GM13977 (cell line): ENCODE measurements at regions not wholly inside any gene's neighbourhood (a gene's known extent, or its start where the extent isn't known, plus 50 kb on each side); places are given as distances from the start of the nearest gene placed in this dataset.

Source experiments
- DNase-seq: peaks from one replicate; pipeline ENCODE4 v3.0.0; 2012; ENCODE audit warnings: low spot score
- CTCF ChIP-seq: IDR thresholded peaks from 2 replicates; pipeline ENCODE4 v1.5.1; 2012; ENCODE audit warnings: mild to moderate bottlenecking, control low read depth; ENCODE audit not compliant: insufficient read depth; ENCODE audit errors: extremely low read depth, missing control alignments
- in situ Hi-C: fragments of 300-500 bp; cut with MboI; formaldehyde crosslinking; loops from one replicate; pipeline ENCODE4 v1.12.0; 2022; ENCODE audit warnings: low sequenced_read_pairs, low pct_unique_long_range_greater_than_20kb, mixed read lengths, inconsistent platforms; ENCODE audit not compliant: unreplicated experiment

DNA sequence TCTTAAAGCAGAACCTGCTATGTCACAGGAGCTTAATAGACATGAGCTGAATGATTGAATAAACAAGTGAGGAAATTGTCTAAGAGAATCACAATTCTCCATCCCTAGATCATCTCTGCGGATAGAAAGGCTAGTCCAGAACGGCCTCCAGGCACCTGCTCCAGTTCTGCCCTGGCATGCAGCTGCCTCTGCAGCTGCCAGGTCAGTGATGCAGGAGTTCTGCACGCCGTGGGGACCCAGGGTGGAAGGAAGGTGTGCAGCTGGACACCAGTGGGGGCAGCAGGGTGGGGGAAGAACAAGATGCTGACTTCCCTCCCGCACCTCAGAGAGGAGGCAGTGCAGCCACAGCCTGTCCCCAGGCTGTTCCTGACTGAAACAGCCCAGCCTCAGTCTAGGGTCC, 192.1 kb upstream of the NCAM1 start:
- DNase-seq: no peak
- in situ Hi-C loops: no loop called here

DNA sequence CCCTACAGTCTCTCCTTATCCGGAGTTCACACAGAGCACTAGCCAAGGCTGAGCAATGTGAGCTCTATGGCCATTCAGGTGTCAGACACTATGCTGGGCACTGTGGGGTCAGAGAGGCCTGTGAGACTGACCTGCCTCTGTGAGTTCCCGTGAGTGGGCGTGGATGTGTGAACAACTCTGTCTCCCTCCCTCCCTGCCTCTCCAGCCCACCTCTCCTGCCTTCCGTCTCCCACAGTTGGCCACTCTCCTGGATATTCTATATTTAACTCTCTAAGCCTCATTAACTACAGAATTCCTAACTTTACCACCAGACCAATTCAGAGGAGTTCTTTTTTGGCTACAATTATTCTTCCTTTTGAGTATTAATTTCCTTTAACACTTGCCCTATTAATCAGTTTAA, 191.6 kb upstream of the NCAM1 start:
- no peak for DNase-seq
- in situ Hi-C loops: no loop called here
- no peak for TF ChIP-seq CTCF

More for the DNA sequence above, 192.1 kb upstream of the NCAM1 start:
- TF ChIP-seq CTCF: no peak

- no peak for TF ChIP-seq CTCF
- DNase-seq: no peak
- in situ Hi-C loops: no loop called here
Measured at GRCh38 chr11:112770033-112770432, 191.2 kb upstream of the NCAM1 start.

DNA sequence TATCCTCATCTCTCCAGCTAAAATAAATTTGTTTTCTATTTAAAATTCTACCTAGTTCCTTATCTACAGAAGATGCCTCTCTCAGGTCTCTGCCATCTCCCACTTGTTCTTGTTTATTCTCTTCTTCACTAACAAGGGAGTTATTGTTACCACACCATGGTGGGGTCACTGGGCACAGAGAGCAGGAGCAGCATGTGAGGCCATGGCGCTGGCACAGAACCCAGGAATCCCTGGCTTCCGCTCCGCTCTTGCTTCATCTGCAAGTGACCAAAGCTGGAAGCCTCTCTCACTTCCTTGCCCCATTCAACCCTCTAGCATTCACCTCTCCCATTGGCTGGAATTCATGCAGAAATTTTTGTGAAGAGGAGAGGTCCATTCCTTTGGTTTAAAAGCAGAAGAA, 190.7 kb upstream of the NCAM1 start:
- DNase-seq: no peak
- TF ChIP-seq CTCF: no peak
- in situ Hi-C loops: no loop called here

GRCh38 chr11:112771851-112772250, 189.4 kb upstream of the NCAM1 start:
- TF ChIP-seq CTCF: no peak
- no peak for DNase-seq
- in situ Hi-C loops: no loop called here

- in situ Hi-C loops: no loop called here
- TF ChIP-seq CTCF: no peak
- no peak for DNase-seq
Measured at GRCh38 chr11:112773264-112773663, 188.0 kb upstream of the NCAM1 start.

GRCh38 chr11:112776834-112777233, 184.4 kb upstream of the NCAM1 start:
- in situ Hi-C loops: loop anchor here (25.0 kb wide), 1 partner anchor 510 kb away; no protein-coding TSS in a partner anchor
- TF ChIP-seq CTCF: no peak
- DNase-seq: no peak
